ENCODE measurements at regions not wholly inside any gene's neighbourhood (a gene's known extent, or its start where the extent isn't known, plus 50 kb on each side); places are given as distances from the start of the nearest gene placed in this dataset.
"Not testable (repeated sequence)": the region's sequence is repeated elsewhere in the genome, so short reads cannot be mapped to it uniquely, and the experiment has no call there.

- no peak overlapping the region for H3K9ac ChIP-seq (ENCODE audit: low read depth, low read length)
- H3K9me3 ChIP-seq (ENCODE audit: insufficient read depth, low read length, severe bottlenecking) = no peaks in the 10 kb centered on the region
- ATAC-seq (ENCODE audit: insufficient read depth, low read depth) (no peak), DNase-seq (no peak)
- no peaks in the 10 kb centered on the region for H3K36me3 ChIP-seq (ENCODE audit: insufficient read depth, low read length)
- H3K79me2 ChIP-seq (ENCODE audit: insufficient read depth, low read length) = no peaks in the 10 kb centered on the region
- no peak overlapping the region for H3K27ac ChIP-seq (ENCODE audit: low read length)
- H2AFZ ChIP-seq (ENCODE audit: low read depth, low read length) = no peak overlapping the region
- TF ChIP-seq EZH2 (IDR thresholded peaks at IDR 0.05; ENCODE audit: borderline replicate concordance, low read depth, low read length, severe bottlenecking) (no peak), CTCF (IDR thresholded peaks at IDR 0.05; ENCODE audit: borderline replicate concordance, extremely low read depth, low read length, poor library complexity, severe bottlenecking) (no peak)
- H3K4me3 ChIP-seq (ENCODE audit: low read depth in 1 of 2, low read length in 2 of 2) = no peak overlapping the region
- no peaks in the 10 kb centered on the region for H3K4me1 ChIP-seq (ENCODE audit: insufficient read depth, low read length)
- H4K20me1 ChIP-seq (ENCODE audit: insufficient read depth, low read length) = no peaks in the 10 kb centered on the region
- H3K4me2 ChIP-seq (ENCODE audit: insufficient read depth, low read length) = no peak overlapping the region
- no peaks in the 10 kb centered on the region for H3K27me3 ChIP-seq (ENCODE audit: insufficient read depth, low read length, poor library complexity)
These were observed 477.2 kb downstream of the BRINP3 start for GRCh38 chr1:190000365-190000872.

GRCh38 chr1:190001187-190001586 is 476.5 kb downstream of the BRINP3 start:
- no peak for ATAC-seq (ENCODE audit: insufficient read depth, low read depth)
- H3K9ac ChIP-seq (ENCODE audit: low read depth, low read length) = no peak overlapping the region
- no peaks in the 10 kb centered on the region for H3K79me2 ChIP-seq (ENCODE audit: insufficient read depth, low read length)
- no peaks in the 10 kb centered on the region for H3K36me3 ChIP-seq (ENCODE audit: insufficient read depth, low read length)
- DNase-seq = no peak
- no peaks in the 10 kb centered on the region for H3K4me1 ChIP-seq (ENCODE audit: insufficient read depth, low read length)
- H4K20me1 ChIP-seq (ENCODE audit: insufficient read depth, low read length) = no peaks in the 10 kb centered on the region
- no peak overlapping the region for H3K27ac ChIP-seq (ENCODE audit: low read length)
- H3K4me3 ChIP-seq (ENCODE audit: low read depth in 1 of 2, low read length in 2 of 2) = no peak overlapping the region
- TF ChIP-seq CTCF (IDR thresholded peaks at IDR 0.05; ENCODE audit: borderline replicate concordance, extremely low read depth, low read length, poor library complexity, severe bottlenecking) = no peak
- TF ChIP-seq EZH2 (IDR thresholded peaks at IDR 0.05; ENCODE audit: borderline replicate concordance, low read depth, low read length, severe bottlenecking) = no peak
- no peak overlapping the region for H2AFZ ChIP-seq (ENCODE audit: low read depth, low read length)
- no peak overlapping the region for H3K4me2 ChIP-seq (ENCODE audit: insufficient read depth, low read length)
- H3K9me3 ChIP-seq (ENCODE audit: insufficient read depth, low read length, severe bottlenecking) = no peaks in the 10 kb centered on the region
- H3K27me3 ChIP-seq (ENCODE audit: insufficient read depth, low read length, poor library complexity) = no peaks in the 10 kb centered on the region

- Histone ChIP-seq H4K20me1 (ENCODE audit: insufficient read depth, low read length) (no peaks in the 10 kb centered on the region), H3K9ac (ENCODE audit: low read depth, low read length) (no peak overlapping the region), H3K27me3 (ENCODE audit: insufficient read depth, low read length, poor library complexity) (no peaks in the 10 kb centered on the region), H3K4me1 (ENCODE audit: insufficient read depth, low read length) (no peaks in the 10 kb centered on the region), H3K4me3 (ENCODE audit: low read depth in 1 of 2, low read length in 2 of 2) (no peak overlapping the region), H3K27ac (ENCODE audit: low read length) (no peak overlapping the region), H2AFZ (ENCODE audit: low read depth, low read length) (no peak overlapping the region), H3K79me2 (ENCODE audit: insufficient read depth, low read length) (no peaks in the 10 kb centered on the region), H3K4me2 (ENCODE audit: insufficient read depth, low read length) (no peak overlapping the region), H3K9me3 (ENCODE audit: insufficient read depth, low read length, severe bottlenecking) (no peaks in the 10 kb centered on the region), H3K36me3 (ENCODE audit: insufficient read depth, low read length) (no peaks in the 10 kb centered on the region)
- no peak for DNase-seq
- TF ChIP-seq CTCF (IDR thresholded peaks at IDR 0.05; ENCODE audit: borderline replicate concordance, extremely low read depth, low read length, poor library complexity, severe bottlenecking) = no peak
- TF ChIP-seq EZH2 (IDR thresholded peaks at IDR 0.05; ENCODE audit: borderline replicate concordance, low read depth, low read length, severe bottlenecking) = no peak
- ATAC-seq (ENCODE audit: insufficient read depth, low read depth) = no peak
These were observed 474.3 kb downstream of the BRINP3 start for GRCh38 chr1:190003376-190003775.

GRCh38 chr1:190011585-190011984 is 466.1 kb downstream of the BRINP3 start:
- H3K9me3 ChIP-seq (ENCODE audit: insufficient read depth, low read length, severe bottlenecking) = no peaks in the 10 kb centered on the region
- no peaks in the 10 kb centered on the region for H3K36me3 ChIP-seq (ENCODE audit: insufficient read depth, low read length)
- H2AFZ ChIP-seq (ENCODE audit: low read depth, low read length) = no peak overlapping the region
- H3K4me1 ChIP-seq (ENCODE audit: insufficient read depth, low read length) = no peaks in the 10 kb centered on the region
- H3K27ac ChIP-seq (ENCODE audit: low read length) = no peak overlapping the region
- no peaks in the 10 kb centered on the region for H3K79me2 ChIP-seq (ENCODE audit: insufficient read depth, low read length)
- H3K27me3 ChIP-seq (ENCODE audit: insufficient read depth, low read length, poor library complexity) = no peaks in the 10 kb centered on the region
- DNase-seq (no peak), ATAC-seq (ENCODE audit: insufficient read depth, low read depth) (no peak)
- H3K4me2 ChIP-seq (ENCODE audit: insufficient read depth, low read length) = no peak overlapping the region
- H3K9ac ChIP-seq (ENCODE audit: low read depth, low read length) = no peak overlapping the region
- H3K4me3 ChIP-seq (ENCODE audit: low read depth in 1 of 2, low read length in 2 of 2) = no peak overlapping the region
- TF ChIP-seq CTCF (IDR thresholded peaks at IDR 0.05; ENCODE audit: borderline replicate concordance, extremely low read depth, low read length, poor library complexity, severe bottlenecking) = no peak
- TF ChIP-seq EZH2 (IDR thresholded peaks at IDR 0.05; ENCODE audit: borderline replicate concordance, low read depth, low read length, severe bottlenecking) = no peak
- H4K20me1 ChIP-seq (ENCODE audit: insufficient read depth, low read length) = no peaks in the 10 kb centered on the region

- H3K36me3 ChIP-seq (ENCODE audit: insufficient read depth, low read length); H3K9me3 ChIP-seq (ENCODE audit: insufficient read depth, low read length, severe bottlenecking); H2AFZ ChIP-seq (ENCODE audit: low read depth, low read length); H3K79me2 ChIP-seq (ENCODE audit: insufficient read depth, low read length); H3K27me3 ChIP-seq (ENCODE audit: insufficient read depth, low read length, poor library complexity); H3K9ac ChIP-seq (ENCODE audit: low read depth, low read length); H3K4me3 ChIP-seq (ENCODE audit: low read depth in 1 of 2, low read length in 2 of 2); H3K27ac ChIP-seq (ENCODE audit: low read length); ATAC-seq (ENCODE audit: insufficient read depth, low read depth); DNase-seq; H3K4me2 ChIP-seq (ENCODE audit: insufficient read depth, low read length); H4K20me1 ChIP-seq (ENCODE audit: insufficient read depth, low read length); H3K4me1 ChIP-seq (ENCODE audit: insufficient read depth, low read length): not testable (repeated sequence)
These were observed 458.5 kb downstream of the BRINP3 start for GRCh38 chr1:190019151-190019550.
